ENCODE measurements at regions not wholly inside any gene's neighbourhood (a gene's known extent, or its start where the extent isn't known, plus 50 kb on each side); places are given as distances from the start of the nearest gene placed in this dataset.

DNA sequence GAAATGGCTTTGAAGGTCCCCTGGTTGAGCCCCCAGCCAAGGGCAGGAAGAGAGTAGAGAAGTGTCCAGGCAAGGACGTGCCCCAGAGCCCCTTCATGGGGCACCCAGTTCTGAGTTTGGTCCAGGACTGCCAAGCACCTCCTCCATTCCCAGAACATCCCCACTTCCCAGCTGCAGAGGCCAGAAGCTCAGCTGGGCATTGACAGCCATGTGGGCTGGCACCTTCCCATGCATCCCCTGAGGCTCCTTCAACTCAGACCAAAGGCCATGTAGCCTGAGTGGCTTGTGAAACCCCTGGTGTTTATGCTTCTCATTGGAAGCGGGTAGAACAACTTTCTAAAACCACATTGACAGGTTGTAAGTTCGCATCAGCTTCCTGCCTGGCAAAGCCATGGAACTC is 789.6 kb downstream of the TBC1D22A start:
- TF ChIP-seq GATA2 (IDR thresholded peaks at IDR 0.05; ENCODE audit: low read depth, low read length) (no peak), GATA3 (IDR thresholded peaks at IDR 0.05; ENCODE audit: low read depth, low read length) (no peak)

DNA sequence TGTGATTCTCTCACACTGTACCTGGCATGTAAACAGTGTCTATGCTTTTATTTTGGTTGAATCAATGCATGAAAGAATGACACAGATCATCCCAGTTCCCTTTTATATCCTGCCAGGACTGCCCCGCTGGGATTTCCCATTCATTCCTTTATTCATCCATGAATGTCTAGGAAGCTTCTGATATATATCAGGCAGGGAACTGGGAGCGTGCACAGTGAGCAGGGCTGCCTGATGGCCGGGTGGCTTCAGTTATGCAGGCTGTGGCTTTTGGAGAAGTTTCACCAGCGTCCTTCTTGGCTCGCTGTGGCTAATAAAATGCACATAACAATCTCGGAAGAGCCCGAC is 789.0 kb downstream of the TBC1D22A start:
- TF ChIP-seq GATA3 (IDR thresholded peaks at IDR 0.05; ENCODE audit: low read depth, low read length) (no peak), GATA2 (IDR thresholded peaks at IDR 0.05; ENCODE audit: low read depth, low read length) (no peak)

DNA sequence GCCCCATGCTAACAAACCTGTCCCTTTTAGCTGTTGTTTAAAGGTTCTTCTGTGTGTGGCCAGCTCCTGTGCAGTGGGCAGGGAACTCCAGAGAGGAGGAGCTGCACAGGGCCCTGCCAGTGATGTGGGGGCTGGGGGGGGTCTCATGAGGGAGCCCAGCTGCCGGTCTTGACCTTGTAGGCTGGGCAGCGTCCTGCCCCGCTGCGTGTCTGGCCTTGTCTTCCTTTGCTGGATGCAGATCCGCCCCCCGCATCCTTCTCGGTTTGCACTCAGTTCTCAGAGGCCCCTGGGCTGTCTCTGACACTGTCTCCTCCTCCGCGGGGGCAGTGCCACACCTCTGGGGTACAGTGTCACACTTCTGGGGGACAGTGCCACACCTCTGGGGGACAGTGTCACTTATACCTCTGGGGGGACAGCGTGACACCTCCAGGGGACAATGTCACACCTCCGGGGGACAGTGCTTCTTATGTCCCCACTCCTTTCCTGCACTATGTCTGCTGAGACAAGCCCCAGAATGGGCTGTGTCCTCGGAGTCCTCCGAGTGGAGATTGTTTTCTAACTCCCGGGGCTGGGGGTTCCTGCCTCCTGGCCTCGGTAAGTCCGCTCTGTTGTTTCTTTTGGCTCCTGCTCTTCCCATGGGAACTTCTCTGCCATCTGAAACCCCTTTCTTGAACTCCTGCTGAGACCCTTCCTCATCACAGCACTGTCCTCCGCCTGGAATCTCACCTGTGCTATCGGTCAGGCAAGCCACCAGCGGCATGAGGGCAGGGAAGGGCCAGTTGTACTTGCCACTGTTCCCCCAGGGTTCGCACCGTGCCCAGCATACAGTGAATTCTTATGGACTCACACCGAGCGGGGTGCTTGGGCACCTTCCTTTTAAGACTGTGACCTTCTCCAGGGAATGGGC is 788.3 kb downstream of the TBC1D22A start:
- no peak for TF ChIP-seq GATA2 (IDR thresholded peaks at IDR 0.05; ENCODE audit: low read depth, low read length)
- TF ChIP-seq GATA3 (IDR thresholded peaks at IDR 0.05; ENCODE audit: low read depth, low read length) = no peak

DNA sequence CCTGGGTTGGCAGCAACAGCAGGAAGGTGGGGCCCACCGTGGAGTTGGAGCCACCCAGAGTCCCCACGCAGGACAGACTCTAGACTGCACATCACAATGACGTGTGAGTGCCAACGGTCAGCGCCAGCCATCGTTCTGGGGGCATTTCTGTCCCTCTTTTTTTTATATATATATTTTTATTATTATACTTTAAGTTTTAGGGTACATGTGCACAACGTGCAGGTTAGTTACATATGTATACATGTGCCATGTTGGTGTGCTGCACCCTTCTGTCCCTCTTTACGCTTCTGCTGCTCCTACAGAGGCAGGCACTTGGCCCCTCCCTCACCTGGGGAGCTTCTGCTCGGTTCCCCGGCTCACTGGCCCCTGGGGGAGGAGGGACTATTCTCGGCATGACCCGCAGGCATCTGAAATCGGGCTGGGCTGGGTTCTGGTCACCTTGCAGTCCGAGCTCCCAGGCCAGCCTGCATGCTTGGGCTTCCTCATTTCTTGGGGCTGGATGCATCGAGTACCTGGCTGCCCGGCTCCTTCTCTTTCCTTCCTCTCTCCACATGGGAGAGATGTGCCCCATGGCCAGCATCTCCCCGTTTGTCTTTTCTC is 787.4 kb downstream of the TBC1D22A start:
- TF ChIP-seq GATA3 (IDR thresholded peaks at IDR 0.05; ENCODE audit: low read depth, low read length) = no peak
- TF ChIP-seq GATA2 (IDR thresholded peaks at IDR 0.05; ENCODE audit: low read depth, low read length) = no peak

DNA sequence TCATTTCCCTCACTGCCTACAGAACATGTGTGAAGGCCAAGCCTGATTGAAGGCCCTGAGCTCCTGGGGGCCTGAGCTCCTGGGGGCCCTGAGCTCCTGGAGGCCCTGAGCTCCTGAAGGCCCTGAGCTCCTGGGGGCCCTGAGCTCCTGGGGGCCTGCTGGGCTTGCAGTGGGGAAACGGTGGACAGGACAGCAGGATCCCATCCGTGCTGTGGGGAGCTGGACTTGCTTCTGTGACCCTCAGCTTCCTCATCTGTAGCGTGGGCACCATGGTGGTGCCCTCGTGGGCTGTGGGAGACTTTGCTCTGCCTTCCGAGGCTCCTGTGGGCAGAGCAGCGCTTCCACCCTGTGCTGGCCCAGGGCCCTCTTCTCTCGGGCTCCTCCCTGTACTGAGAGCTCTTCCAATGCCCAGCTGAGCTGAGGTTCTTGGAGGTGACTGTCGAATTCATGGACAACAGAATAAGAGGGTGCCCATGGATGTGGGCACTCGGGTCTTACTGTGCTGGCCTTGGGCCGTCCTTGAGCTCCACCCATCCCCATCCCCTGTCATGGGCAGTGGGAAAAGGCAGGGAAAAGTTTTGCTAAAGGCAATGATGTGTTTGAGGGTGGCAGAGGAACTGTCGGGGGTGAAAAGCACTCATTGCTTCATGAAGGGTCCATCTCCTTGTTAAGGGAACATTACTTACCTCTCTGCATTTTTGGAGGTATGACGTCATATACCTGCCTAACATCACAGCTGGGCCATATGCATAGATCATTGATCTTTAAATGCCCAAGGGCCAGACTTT is 786.7 kb downstream of the TBC1D22A start:
- no peak for TF ChIP-seq GATA3 (IDR thresholded peaks at IDR 0.05; ENCODE audit: low read depth, low read length)
- TF ChIP-seq GATA2 (IDR thresholded peaks at IDR 0.05; ENCODE audit: low read depth, low read length) = no peak

DNA sequence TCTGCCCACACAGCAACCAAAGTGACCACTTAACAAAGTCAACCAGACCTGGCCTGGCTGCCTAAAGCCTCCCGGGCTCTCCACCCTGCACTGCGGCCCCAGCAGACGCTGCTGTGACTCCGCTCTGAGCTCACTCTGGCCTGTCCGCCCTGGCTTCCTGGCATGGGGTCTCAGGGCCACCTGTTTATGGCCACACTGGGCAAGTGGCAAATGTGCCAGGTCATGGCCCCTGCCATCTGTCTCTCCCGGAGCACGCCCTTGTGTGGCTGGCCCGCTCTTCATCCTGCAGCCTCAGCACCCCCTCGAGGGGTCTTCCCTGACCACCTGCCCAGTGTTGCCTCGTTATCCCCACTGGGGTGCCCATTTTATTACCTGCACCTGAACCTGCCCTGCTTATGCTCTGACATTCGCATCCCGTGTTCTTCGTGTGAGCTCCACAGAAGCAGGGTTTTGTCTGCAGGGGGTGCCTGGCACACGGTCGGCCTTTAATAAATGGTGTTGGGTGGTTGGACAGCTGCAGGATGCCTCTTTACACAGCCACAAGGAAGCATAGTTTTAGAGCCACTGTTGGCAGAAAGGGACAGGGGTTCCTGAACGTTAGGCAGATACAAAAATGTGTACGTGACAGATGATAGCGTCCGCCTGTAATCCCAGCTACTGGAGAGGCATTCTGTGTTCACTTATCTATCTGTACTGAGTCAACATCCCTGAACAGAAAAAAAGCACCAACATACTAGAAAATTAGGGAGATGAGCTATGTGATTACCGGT is 785.6 kb downstream of the TBC1D22A start:
- TF ChIP-seq GATA3 (IDR thresholded peaks at IDR 0.05; ENCODE audit: low read depth, low read length) (no peak), GATA2 (IDR thresholded peaks at IDR 0.05; ENCODE audit: low read depth, low read length) (no peak)

DNA sequence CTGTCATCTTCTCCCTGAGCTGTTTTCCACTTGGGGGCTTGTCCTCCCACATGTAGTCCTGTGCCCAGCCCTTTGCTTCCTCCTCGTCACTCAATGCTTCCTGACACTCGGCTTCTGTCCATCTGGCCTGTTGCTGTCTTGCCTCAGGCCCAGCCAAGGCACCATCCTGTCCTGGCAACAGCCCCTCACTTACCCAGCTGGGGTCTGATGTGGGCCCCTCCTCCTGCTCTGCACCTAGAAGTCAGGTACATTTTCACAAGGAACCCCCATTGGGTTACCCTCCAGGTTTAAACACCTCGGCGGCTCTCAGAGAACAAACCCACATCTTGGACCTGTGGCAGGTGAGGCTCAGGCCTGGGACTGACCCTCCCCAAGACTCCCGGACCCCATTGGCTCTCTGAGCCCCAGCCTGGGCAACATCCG is 784.8 kb downstream of the TBC1D22A start:
- no peak for TF ChIP-seq GATA2 (IDR thresholded peaks at IDR 0.05; ENCODE audit: low read depth, low read length)
- TF ChIP-seq GATA3 (IDR thresholded peaks at IDR 0.05; ENCODE audit: low read depth, low read length) = no peak

DNA sequence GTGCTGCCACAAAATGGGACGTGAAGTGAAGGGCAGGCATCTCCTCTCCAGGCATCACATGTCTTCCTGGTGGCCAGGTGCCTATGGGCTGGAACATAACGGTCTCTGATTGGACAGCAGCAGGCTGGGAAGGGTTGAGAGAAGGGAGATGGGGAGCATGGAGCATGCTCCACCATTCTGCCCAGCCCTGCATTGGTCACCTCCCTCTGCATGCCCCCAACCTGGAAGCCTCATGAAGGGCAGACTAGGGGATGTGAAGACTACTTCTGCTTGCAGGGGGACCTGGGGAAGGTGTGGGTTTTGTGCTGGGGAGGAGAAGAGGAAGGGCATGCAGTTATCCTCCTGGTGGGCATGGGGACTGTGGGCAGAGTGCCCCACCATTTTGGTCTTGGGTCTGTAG is 782.2 kb downstream of the TBC1D22A start:
- TF ChIP-seq GATA3 (IDR thresholded peaks at IDR 0.05; ENCODE audit: low read depth, low read length) (no peak), GATA2 (IDR thresholded peaks at IDR 0.05; ENCODE audit: low read depth, low read length) (no peak)

DNA sequence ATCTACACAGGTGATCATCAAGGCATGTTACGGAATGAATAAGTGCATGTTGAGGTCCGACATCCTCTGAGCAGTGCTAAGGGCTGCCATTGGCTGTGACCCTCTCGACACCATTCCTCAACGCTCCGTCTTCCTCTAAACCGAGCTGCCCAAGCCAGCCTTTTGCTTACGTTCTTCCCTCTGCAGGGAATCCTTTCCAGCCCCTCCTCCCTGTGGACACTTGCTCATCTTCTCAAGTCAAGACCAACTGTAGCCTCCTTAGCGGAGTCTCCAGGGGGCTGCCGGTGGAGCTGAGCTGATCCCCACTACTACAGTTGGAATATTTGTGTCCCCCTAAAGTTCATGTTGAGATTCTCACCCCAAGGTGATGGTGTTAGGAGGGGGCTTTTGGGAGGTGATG is 781.0 kb downstream of the TBC1D22A start:
- TF ChIP-seq GATA3 (IDR thresholded peaks at IDR 0.05; ENCODE audit: low read depth, low read length) = no peak
- TF ChIP-seq GATA2 (IDR thresholded peaks at IDR 0.05; ENCODE audit: low read depth, low read length) = no peak

DNA sequence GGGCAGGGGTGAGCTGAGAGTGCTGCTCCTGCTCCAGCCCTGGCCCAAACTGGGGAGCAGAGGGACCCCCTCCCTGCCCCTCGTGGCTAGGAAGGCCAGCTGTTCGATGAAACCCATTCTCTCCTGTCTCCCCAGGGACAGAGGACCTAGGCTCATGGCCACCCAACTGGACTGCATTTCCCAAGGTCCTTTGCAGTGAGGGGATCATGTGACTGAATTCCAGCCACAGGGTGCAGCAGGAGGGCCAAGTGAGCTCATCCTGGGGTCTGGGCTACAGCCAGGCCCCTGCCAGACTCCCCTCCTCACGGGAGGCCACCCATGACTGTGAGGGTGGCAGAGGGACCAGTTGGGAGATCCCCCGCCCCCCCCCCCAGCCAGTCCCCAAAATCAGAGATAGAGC is 777.6 kb downstream of the TBC1D22A start:
- no peak for TF ChIP-seq GATA2 (IDR thresholded peaks at IDR 0.05; ENCODE audit: low read depth, low read length)
- no peak for TF ChIP-seq GATA3 (IDR thresholded peaks at IDR 0.05; ENCODE audit: low read depth, low read length)

DNA sequence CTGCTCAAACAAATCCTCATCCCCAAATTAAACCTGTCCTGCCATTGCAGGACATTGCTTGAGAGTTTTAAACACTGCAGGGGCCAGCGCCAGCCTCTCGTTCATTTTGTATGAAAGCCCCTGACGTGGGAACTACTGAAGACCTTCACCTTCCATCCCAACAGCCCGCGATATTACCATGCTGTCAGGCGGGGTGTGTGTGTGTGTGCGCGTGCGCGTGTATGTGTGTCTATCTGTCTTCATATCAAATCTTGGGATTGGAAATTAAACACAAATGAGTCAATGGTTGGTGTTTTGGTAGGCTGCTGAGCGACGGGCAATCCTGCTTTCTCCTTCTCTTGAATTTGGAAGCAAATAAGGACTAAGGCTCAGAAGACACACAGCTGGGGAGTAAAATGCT is 776.9 kb downstream of the TBC1D22A start:
- TF ChIP-seq GATA2 (IDR thresholded peaks at IDR 0.05; ENCODE audit: low read depth, low read length) (no peak), GATA3 (IDR thresholded peaks at IDR 0.05; ENCODE audit: low read depth, low read length) (no peak)

DNA sequence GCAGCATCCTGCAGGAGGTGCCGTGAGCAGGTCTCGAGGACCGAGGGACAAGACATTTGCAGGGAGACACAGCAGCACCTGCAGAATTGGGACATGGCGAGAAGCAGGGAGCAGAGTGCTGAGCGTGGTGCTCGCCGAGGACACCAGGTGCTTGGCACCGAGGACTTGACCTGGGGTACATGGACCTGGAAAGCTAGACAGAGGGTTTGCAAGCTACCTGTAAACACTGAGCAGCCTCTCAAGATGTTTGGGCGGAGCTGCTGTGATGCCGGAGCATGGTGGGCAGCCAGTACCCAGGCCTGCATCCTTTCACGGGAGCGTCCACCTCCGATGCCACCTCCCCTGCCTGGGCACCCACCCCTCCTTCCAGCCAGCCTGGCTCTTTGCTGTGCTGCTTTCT is 773.2 kb downstream of the TBC1D22A start:
- TF ChIP-seq GATA3 (IDR thresholded peaks at IDR 0.05; ENCODE audit: low read depth, low read length) (no peak), GATA2 (IDR thresholded peaks at IDR 0.05; ENCODE audit: low read depth, low read length) (no peak)

DNA sequence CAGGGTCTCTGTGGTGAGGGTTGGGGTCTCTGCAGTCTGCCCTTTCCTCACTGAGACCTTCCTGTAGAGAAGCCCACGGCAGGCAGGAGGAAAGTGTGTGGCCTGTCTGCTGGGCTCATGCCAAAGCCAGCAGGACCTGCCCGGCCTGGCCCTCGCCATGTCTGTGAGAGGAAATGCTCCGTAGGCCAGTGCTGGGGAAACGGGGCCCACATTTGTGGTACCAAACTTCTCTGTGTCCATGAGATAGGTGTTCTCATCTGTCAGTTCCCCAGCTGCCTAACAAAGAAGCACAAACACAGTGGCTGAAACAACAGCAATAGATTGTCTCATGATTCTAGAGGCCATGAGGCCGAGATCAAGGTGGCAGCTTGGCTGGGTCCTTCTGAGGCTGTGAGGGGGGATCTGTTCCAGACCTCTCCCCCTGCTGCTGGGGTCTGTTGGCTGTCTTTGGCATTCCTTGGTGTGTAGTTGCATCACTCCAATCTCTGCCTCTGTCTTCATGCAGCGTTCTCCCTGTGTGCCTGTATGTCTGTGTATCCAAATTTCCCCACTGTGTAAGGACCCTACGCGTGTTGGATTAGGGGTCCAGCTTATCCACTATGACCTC is 772.5 kb downstream of the TBC1D22A start:
- no peak for TF ChIP-seq GATA3 (IDR thresholded peaks at IDR 0.05; ENCODE audit: low read depth, low read length)
- no peak for TF ChIP-seq GATA2 (IDR thresholded peaks at IDR 0.05; ENCODE audit: low read depth, low read length)
